HG02610 (cell line): ENCODE measurements at regions not wholly inside any gene's neighbourhood (a gene's known extent, or its start where the extent isn't known, plus 50 kb on each side); places are given as distances from the start of the nearest gene placed in this dataset.
"Not testable (repeated sequence)": the region's sequence is repeated elsewhere in the genome, so short reads cannot be mapped to it uniquely, and the experiment has no call there.

ENCODE experiments used
- ATAC-seq: cut with Tn5 transposase; IDR thresholded peaks from one replicate; pipeline ENCODE4 v1.9.1; 2021; ENCODE audit warnings: mild to moderate bottlenecking, moderate library complexity; ENCODE audit not compliant: unreplicated experiment

DNA sequence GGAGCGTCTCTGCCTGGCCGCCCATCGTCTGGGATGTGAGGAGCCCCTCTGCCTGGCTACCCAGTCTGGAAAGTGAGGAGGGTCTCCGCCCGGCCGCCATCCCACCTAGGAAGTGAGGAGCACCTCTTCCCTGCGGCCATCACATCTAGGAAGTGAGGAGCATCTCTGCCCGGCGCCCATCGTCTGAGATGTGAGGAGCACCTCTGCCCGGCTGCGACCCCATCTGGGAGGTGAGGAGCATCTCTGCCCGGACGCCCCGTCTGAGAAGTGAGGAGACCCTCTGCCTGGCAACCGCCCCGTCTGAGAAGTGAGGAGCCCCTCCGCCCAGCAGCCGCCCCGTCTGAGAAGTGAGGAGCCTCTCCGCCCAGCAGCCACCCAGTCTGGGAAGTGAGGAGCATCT is 84.5 kb downstream of the IDS start:
- ATAC-seq = not testable (repeated sequence)

DNA sequence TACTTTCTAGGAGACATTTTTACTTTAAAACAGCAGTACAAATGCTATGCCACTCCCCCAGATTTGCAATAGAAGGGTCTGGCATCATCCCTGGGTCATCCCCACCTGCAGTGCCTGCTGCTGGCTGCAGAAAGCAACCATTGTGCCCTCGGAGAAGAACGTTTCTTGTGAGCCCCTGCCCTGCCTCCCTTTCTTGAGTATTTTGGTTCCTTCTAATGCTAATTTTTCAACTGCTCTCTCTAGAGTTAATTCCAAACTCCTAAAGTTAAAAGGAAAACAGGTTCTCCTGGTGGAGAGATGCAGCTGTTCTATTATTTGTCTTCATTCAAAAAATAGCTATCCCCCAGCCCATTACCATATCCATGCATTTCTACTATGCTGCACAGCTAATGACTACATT is 107.1 kb downstream of the IDS start:
- ATAC-seq = no peak

DNA sequence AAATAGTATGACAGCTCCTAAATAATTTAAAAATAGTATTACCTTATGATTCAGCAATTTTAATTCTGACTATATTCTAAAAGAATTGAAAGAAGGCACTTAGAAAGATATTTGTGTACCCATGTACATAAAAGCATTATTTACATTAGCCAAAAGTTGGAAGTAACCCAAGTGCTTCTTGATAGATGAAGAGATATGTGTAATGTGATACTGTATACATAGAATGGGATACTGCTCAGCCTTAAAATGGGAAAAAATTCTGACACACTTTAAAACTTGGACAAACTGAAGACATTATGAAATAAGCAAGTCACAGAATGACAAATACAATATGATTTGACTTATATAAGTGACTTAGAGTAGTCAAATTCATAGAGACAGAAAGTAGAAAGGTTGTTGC is 112.2 kb downstream of the IDS start:
- no peak for ATAC-seq

DNA sequence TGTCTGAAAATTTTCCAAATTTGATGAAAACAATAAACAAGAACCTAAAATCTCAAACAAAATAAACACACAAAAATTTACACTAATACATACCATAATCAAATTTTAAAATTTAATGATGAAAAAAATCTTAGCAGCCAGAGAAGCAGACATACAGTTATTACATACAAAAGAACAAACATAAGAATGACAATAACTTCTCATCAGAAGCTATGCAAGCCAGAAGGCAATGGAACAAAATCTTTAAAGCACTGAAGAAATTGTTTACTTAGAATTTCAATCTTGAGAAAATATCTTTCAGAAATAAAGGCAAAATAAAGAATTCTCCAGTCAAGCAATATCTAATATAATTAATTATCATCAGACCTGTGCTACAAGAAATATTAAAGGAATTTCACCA is 121.3 kb downstream of the IDS start:
- ATAC-seq = no peak

DNA sequence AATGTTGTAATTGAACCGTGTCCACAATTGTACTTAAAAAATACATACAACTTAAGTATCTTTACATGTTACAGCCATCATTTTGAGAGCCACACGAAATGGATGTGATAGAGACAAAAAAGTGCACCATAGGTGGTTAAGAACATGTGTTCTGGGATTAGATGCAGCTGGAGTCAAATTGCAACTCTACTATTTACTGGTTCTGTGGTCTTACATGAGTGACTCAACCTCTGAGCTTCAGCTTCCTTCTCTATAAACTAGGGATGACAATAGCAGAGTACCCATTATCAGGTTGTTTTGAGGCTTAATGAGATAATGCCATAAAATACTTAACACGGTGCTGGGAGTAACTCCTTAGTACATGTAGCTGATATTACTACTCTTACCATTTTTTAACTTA is 130.4 kb downstream of the IDS start:
- no peak for ATAC-seq

DNA sequence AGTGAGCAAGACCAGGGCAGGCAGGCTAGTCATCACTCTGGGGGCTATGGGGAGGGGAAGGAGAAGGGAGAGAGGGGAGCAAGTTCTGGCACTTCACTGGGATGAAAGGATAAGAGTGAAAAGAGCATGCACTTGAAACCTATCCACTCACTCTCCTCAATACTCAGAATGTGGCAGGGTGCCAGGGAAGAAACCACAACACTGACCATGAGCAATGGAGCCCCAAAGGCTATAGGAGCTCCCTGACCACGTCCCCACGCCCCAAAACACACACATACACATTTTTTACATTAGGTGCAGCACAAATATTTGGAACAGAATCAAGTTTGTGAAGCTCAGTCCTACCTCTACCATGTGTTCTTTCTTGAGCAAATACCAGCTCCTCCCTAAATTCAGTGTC is 132.2 kb downstream of the IDS start:
- ATAC-seq = no peak

DNA sequence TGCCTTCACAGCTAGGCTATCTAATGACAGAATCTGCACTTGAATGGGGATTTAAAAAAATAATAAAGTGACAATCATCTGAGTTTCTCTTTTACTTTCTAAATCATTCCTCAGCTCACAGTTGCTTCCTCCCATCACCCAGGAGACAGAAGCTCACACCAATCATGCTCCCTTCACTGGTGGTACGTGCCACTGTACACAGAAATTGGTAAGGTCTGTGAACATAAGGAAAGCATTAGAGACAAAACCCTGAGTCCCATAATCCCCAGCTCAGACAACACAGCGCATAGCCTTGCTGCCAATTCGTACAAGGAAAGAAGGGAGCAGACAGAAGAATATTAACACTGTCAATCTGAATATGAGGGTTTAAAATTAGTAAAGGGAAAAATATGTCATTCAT is 133.1 kb downstream of the IDS start:
- ATAC-seq = no peak

DNA sequence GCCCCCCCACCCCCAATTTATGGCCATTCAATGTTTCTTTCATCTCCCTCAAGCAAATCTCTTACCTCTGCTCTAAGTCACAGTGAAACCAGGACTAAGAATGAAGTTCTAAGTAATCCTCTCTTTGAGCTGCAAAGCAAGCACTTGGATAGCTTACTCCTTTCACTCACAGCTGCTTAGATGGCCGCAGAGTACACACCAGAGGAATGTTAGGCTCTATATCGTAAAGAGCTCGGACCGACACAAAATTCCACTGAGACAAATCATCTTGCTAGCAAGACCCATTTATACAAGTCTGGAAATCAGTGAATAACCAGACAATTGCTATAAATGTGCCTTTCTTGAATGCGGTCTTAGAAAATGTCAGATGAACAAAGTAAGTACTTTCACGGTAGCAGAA is 135.0 kb downstream of the IDS start:
- ATAC-seq = no peak

DNA sequence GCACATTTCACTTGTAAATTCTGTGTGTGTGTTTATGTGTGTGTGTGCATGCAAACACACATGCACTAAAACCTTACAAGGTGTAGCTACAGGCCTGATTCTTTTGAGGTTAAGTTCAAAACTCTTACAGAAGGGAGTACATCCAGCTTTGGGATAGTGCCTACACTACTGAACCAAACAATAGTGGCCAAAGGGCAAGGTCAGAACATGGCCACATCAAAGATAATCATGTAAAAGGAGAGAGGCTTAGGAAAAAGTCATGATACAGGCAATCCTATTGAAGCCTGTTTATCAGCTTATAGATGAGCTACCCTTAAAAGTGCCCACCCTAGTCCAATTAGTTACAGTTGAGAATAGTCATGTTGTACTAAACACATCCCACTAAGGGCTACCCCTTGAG is 139.6 kb downstream of the IDS start:
- no peak for ATAC-seq

DNA sequence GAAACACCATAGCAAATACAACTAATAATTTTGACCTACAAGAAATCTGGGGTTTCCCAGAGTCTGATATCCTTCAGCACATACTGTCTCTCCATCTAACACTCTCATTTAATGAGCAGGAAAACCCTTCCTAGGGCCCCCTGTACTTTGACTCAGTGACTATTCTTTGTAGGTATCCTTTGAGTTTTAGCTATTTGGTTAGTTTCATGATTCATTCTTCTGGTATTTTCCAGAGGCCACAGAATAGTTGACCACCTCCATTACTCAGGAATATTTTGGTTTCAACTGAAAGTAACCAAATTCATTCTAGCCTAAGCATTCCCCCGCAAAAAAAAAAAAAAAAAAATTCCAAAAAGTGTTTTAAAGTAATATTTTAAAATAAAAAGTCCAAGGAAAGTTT is 140.0 kb downstream of the IDS start:
- no peak for ATAC-seq

DNA sequence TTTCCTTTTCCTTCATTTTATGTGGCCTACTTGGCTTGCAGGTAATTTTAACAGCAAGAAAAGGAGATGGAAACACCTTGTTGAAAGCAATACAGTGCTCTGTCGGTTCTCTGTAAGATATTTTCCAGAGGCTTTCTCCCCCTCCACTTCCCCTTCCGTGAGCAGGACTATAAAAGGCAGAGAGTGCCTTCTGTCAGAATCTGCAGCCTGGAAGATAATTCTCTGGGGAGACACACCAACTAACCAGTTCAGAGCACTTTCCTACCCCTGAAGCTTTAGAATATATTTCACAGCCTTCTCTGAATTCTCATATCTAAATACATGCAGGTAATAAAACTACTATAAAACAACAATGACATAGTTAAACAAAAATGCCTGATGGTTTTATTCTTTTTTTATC is 141.1 kb downstream of the IDS start:
- no peak for ATAC-seq

DNA sequence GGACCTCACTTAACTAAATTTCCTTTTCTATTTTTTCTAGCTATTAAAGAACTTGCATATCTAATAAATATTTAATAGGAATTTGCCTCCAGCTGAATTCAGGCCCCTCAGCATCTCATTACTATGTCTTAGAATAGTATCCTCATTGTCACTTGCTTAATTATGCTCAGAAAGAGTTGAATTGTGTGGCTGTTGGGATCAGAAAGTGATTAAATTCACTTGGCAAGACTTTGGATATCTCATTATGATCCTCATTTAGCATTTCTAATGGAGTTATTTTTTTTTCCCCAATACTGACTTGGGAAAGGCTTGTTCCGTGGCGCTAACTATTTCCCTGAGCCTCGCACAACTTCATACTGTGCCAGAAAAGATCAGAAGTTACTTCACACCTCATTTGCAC is 158.8 kb downstream of the IDS start:
- ATAC-seq = no peak

DNA sequence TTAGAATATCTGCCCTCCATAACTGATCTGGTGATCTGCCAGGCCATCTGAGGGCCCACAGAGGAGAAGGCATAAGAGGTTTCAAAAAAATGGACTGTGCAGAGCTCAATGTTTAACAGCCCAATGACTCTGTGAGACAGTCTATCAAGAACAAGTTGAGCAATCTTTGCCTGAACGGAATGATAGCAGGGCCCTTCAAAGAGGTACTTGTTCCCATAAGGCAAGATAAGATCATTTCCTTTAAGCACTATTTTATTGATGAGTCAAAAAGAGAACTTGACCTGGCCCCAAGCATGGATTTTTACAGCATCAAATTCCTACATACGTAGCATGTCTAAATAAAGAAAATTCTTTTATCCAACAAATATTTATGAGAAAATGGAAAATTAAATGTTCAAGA is 182.8 kb downstream of the IDS start:
- ATAC-seq = no peak

DNA sequence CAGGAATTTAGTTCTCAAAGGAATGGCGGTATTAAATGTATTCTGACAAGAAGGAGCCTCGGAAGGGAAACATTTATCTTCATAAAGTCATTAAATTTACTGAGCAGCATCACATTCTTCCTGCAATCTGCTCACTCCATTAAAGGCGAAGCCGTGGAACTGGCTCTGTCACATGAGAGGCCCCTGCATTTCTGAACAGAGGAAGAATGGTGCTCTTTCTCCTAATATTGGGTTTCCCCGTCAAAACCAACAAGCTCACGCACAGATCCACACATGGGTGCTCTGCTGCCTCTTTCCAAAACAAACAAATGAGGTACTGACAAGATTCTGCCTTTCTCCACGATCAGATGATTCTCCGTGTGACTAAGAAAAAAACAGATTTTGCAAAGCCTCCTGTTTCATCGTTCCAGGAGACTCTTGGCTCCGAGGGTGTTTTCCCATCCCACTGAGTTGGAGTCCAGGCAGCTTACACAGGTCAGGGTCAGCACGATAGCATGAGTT is 191.2 kb downstream of the IDS start:
- ATAC-seq = no peak

DNA sequence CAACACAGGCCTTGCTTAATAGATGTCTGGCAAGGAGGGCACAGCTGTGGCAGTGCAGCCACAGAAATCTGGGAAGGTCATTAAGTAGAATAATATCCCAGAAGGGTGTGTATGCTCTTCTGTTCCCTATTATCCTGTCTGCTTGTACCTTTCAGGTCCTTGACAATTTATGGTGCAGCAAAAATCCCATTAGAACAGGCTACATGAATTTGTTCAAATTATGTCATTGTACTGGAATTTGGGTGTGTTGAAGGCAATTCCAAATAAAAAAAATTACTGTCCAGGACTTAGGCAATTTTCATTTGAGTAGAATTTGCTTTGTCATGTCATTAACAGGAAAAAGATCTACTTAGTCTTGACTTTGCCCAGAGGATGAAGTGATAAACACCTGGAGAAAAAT is 192.1 kb downstream of the IDS start:
- no peak for ATAC-seq

DNA sequence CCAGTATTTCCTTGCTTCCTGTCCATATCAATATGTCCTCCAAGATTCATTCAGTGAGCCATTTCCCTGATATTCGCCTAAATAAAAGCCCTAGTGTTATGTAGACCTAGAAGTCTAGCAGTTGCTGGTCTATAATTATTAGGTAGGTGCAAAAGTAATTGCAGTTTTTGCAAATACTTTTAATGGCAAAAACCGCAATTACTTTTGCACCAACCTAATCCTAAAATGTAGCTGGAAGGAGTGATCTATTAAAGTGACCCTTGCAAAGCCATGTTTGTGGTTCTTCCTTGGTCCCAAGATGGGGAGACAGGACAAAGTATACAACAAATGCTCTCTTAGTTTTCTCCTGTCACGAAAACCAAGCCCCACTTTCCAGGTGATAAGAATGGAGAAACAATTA is 193.0 kb downstream of the IDS start:
- no peak for ATAC-seq

DNA sequence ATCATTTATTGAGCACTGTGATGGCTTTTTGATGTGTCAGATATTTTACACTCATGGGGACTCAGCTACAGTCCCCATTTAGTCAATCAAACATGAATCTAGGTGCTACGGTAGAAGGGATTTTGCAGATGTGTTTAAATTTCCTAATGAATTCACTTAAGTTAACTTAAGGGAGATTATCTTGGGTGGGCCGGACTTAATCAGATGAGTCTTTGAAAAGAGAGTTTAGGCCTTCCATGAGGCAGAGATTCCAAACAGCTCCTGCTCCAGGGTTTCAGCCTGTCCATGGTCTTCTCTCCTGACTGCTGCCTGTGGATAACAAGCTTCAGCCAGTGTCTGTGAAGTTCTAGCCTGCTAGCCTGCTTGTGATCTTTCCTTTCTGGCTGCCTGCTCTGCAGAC is 202.4 kb downstream of the IDS start:
- no peak for ATAC-seq

DNA sequence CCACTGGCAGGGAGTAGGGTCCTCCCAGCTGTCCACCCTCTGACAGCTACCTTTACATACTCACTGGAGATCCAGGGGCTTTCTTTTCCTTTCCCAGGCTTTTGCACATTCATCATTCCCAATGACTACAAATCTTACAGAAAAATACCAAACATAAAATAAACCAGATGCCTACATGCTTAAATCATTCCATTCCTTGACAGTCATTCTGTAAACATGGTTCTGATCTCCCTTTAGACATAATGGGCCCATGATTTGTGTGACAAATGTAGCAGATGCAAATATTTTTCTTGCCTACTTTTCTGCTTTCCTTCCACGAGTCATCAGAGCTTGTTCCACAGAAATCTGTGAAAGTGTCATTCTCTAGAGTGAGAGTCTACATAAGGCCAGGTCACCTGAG is 207.0 kb downstream of the IDS start:
- ATAC-seq = no peak

DNA sequence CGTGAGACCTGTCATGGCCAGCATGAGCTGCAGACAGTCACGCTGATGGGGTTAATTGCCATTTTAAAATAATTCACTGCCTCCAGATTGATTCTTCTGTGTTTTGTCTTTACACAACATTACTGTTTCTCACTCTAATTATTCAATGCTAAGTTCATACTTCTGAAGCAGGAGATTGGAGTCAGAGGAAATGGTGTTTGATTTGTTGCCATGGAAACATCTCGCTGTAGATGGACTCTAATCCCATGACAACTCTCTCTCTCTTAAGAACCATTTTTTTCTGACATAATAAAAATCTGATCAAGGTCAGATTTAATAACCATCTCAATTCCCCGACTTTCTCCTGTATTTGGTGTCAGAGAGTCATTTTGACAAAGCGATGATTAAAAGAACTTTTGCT is 209.0 kb downstream of the IDS start:
- no peak for ATAC-seq

DNA sequence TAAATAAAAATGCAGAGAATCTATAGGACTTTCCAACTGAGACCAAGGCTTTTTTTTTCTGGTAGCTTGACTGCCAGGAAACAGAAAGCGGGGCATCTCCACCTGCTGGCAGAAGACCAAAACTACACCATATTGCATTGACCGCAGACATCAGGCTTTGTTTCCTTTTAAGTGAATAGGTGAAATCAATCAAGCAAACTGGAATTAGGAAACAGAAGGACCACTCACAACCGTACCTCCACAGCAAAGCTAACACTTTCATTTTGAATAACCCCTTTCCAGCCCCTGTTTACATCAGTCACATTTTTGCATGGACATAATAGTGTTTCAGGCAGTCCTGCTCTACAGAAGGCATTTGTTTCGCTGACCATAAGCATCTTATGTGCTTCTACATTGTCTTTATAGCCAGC is 218.2 kb downstream of the IDS start:
- ATAC-seq = peak; percentile 62

DNA sequence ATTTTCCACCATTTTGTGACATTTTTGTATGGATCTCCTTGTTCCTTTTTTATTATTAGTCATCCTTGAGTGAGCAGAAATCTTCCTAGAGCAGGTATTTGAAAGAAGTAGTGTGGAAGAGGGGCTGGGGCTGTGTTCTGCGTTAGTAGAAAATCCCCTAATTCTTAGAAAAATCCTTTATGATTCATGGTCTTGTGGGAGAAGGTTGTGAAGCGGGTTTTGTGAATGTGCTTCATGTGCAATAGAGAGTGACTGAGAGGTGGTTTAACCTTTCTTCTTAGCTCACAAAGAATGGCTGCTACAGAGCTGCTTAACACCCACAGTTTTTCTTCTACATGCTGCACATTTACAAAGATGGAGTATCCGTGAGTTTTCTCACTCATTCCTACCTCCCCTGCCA is 220.5 kb downstream of the IDS start:
- ATAC-seq = peak; percentile 63

DNA sequence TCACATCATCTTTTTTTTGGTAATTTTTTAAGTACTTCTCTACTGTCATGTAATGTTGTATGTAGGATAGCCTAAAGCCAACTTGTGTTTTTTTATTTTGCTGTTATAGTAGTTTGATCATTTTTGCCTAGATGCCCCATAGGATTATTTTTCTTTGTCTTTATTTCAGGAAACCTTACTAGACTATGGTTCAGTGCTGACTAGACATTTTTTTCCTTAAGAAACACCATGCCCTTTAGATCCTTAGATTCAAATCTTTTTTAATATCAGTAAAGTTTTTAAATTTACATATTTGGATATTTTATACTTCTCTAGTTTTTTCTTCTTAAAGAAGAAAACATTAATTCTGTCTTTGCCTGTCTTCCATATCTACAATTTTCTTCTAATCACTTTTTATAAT is 221.3 kb downstream of the IDS start:
- no peak for ATAC-seq

DNA sequence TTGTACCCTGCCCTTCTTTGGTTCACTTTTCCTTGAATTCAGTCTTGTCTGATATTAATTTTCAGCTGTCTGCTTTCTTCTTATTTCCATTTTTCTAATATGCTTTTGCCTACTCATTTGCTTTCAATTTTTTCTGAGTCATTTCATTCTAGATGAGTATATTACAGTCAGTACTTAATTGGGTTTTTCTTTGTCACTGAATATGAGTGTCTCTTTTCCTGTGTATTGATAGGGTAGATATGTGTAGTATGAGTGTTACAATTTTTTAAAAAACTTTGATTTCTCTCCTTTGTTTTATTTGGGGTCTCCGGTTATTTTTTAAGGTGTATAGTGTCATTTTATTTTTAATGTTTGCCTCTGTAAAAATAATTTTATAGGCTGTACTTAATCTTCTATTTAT is 222.2 kb downstream of the IDS start:
- no peak for ATAC-seq

DNA sequence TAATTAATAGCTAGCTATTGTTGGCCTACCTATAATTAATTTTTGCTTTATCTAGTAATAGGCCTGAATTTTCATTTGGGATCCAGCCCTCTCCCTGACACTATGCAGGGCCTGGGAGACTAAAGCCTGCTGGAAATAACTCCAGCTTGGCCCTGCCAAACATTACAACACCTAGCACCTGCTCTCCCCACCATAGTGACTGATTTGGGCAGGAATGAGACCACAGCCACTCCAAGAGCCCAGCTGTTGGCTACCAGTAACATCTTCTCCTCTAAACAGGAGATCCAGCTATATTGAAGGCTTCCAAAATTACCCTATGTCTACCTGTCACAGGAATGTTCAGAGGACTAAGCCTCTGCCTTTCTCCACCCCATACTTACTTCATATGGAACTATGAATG is 225.1 kb downstream of the IDS start:
- ATAC-seq = no peak
